GM21390 (cell line): ENCODE measurements at regions not wholly inside any gene's neighbourhood (a gene's known extent, or its start where the extent isn't known, plus 50 kb on each side); places are given as distances from the start of the nearest gene placed in this dataset.

Source experiments
- ATAC-seq: cut with Tn5 transposase; IDR thresholded peaks from one replicate; pipeline ENCODE4 v1.9.1; 2021; ENCODE audit not compliant: unreplicated experiment

DNA sequence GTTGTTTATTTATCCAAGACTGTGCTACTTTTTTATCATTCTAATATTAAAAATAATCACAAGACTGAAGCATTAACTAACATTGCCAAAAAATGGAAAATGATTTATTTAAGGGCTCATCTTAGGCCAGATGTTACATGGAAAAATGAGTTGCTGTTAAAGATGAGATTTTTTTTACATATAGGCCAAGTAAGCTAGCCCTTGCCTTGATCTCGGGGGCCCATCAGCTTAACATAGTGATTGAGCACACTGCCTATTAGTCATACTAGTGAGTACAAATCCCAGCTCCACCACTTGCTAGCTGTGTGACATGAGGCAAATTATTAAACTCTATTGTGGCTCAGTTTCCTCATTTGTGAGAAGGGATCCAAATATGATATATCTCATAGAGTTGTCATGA, 275.9 kb upstream of the SNX7 start:
- ATAC-seq, result no peak

DNA sequence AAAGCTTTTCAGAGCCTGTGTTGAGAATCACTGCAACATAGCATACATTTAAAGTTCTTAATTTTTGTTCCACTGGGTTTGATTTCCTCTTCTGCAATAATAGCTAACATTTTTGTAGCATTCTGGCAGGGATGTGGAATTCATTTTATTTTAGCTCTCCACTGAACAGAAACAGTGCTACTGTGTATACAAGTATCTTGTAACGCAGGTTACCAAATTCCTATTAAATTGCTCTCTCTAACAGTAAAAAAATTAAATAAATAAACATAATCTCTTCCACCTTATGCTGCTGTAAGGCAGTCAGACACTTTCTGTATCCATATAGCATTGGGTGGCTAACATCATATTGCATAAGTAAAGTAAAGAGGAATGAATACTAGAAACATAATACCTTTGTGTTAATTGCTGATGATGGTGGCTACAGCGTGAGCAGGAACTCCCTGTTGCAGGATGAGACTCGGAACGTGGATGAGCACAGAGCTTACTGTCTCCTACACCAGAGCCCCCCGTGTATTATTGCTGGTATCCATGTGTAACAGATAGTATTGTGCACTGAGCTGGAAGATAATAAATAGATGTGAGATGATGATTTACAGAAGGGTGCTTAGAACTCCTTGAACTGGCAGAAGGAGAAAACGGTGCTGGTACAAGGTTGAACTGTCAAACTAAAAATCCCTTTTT, 276.9 kb upstream of the SNX7 start:
- ATAC-seq, result no peak

DNA sequence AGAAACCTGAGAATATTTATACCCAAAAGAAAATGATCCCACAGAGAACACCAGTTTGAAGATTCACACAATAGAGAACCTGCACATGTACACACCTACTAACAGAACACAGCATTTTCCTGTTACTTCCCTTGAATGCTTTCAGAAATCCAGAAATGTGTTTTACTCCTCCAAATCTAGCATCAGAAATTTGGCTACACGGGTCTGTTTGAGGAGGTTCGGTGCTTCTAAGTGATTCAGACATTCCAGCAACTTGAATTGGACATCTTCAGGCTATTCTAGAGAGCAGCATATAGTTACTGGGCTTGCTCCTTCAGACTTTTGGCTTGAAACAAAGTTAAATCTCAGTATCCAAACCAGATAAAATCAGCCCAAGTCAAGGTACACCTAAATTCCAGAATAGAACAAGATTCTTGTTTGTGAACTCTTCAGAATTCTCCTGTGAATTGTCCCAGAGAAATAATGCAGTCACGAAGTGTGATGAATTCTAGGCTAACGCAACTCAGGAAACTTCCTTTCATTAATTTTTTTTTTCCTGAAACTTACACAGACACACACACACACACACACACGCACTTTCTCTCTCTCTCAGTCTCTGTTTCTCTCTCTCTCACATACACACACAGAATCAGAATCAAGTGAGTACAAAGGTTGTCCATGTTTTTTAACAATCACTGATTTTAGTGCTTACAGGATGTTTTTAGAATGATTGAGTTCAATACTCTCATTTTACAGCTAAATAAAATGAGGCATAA, 278.4 kb upstream of the SNX7 start:
- ATAC-seq, result no peak

DNA sequence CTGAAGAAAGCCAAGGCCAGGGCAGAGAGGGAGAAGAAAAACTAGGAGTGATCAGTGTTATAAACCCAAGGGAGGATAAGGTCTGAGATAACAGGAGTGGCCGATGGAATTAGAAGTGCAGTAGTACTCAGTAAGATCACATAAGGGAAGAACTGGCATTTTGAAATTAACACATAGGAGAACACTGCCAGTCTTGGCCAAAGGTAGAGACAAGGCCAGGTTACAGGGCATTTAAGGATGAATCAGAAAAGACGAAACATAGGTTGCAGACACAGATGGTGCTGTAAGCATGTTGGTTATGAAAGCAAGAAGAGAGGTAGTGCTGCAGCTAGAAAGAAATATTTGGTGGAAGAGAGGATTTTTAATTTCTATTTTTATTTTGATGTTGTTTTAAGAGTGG, 278.9 kb upstream of the SNX7 start:
- no peak for ATAC-seq

DNA sequence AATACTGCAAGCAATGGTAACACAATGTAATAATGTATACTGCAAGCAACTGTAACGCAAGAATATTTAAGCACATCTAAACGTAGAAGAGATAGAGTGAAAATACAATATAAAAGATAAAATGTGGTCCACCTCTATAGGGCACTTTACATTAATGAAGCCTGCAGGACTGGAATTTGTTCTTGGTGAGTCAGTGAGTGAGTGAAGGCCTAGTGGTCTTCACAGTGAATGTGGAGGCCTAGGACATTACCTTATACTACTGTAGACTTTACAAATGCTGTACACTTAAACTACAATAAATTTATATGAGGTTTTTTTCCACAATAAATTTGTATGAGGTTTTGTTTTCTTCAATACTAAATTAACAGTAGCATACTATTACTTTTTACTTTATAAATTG, 287.4 kb upstream of the SNX7 start:
- no peak for ATAC-seq

DNA sequence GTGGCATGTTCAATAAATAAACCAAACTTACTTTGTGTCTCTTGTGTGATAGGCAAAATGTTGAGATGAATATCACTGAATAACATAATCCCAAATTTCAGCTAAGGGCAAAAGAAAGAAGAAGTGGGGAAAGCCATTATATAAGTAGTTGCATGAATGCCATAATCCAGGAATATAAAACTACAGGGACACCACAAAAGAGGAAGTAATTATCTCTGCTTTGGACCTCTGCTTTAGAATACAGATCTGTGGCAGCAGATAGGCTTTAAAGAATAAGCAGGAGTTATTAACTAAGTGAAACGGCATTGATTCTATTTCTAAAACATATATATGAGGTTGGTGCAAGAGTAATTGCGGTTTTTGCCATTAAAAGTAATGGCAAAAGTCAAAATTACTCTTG, 288.5 kb upstream of the SNX7 start:
- ATAC-seq, result no peak

DNA sequence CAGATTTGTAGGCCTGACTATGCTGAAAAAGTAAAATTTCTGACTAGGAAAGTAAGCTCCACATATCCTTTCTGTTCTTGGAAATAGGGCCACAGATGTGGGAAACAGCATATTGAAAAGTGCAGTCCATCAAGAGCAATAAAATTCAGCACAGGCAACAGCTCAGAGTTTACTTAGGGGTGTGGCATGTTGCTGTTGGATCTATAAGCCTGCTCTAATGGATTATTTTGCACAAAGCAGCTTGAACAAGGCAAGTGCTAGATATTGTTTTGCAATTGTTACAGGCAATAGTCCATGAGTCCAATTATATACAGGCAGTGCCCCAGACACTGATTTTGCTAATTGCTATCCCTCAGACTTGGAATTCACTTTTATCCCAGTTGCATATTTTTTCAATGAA, 289.8 kb upstream of the SNX7 start:
- no peak for ATAC-seq

DNA sequence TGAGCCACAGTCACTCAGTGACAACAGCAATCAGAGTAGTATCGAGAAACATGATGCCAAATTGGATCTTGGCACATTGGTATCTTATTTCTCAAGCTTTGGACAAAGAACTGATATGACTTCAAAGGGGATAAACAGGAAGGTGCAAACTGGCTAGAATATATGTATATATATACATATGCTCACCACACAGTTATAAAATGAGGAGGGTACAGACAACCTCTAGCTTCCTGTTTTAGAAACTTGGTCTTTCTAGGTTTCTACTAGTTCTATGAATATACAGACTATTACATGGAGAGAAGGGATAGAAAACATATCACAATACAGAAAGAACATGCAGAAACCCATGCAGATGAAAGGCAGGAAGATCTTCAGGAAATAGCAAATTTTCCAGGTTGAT, 292.1 kb upstream of the SNX7 start:
- ATAC-seq, result no peak

DNA sequence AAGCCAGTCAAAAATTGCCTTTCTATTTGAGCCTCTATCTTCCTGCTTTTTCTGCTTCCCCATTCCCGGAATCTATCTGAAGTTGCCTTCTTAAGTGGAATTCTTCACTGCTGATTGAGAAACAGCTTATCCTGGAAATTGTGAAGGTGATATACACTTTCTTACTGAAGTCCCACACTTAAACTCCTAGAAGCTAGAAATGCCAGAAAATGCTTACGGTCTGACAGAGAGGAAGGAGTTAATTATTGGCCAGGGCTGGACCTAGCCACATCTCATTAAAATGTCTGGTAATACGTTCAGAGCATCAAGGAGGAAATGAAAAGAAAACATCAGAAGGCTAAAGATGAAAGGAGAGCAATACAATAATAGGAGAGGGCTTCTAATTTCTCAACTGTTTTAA, 292.5 kb upstream of the SNX7 start:
- ATAC-seq, result no peak

DNA sequence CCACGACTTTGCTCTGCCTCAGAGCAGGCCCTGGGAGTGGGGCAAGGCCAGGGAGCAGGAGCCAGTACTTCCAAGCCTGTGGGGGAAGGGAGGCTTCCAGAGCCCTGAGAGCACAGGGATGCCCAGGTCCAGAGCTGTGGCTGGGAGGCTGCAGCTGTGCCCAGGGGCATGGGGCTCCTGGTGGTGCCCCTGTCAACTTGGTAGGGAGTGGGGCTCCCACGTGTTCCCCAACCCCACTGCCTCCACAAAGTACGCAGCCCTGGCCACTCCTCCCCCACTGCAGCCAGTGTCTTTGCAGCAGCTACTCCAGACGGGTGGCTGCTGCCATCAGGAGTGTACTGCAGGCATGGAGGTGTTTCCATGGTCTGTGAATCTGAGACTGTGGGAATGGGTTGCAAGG, 294.1 kb upstream of the SNX7 start:
- ATAC-seq, result no peak

DNA sequence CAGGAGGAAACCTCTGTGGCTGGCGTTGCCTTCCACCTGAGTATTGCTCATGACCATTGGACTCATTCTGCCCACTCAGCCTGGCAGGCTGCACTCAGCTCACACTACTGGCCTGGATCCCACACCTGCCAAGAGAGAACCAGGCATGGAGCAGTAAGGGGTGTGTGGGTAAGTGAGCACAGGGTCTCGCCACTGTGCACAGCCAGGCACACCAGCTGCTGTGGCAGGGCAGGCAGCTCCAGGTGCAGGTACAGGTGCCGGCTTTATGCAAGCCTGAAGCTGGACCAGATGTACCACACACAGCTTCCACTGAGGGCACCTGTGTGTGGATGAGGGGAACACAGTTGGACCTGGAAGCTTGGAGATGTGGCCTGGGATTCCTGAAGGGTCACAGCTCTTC, 295.2 kb upstream of the SNX7 start:
- no peak for ATAC-seq

DNA sequence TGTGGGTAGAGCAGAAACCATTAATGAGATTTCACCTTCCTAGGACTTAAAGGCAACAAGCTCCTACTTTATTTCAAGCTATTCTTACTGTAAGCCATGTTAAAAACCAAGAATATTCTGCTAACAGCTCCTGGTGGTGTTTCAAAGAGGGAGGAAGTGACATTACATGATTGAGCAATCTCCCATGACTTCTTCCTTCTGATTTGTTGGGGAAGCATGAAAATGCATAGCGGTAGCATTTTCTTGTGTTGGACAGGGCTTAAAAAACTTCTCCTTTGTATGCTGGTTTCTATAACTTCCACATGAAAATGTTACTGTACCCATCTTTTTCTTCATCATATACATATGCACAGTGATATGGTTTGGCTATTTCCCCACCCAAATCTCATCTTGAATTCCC, 297.0 kb upstream of the SNX7 start:
- ATAC-seq, result no peak

DNA sequence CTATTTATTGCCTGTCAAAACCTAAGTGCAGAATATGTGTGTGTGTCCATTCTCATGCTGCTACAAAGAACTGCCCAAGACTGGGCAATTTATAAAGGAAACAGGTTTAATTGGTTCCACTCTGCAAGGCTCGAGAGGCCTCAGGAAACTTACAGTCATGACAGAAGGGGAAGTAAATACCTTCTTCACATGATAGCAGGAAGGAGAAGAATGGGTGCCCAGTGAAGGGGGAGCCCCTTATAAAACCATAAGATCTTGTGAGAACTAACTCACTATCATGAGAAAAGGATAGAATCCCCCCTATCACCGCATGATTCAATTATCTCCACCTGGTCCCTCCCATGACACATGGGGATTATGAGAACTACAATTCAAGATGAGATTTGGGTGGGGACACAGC, 300.7 kb upstream of the SNX7 start:
- no peak for ATAC-seq

DNA sequence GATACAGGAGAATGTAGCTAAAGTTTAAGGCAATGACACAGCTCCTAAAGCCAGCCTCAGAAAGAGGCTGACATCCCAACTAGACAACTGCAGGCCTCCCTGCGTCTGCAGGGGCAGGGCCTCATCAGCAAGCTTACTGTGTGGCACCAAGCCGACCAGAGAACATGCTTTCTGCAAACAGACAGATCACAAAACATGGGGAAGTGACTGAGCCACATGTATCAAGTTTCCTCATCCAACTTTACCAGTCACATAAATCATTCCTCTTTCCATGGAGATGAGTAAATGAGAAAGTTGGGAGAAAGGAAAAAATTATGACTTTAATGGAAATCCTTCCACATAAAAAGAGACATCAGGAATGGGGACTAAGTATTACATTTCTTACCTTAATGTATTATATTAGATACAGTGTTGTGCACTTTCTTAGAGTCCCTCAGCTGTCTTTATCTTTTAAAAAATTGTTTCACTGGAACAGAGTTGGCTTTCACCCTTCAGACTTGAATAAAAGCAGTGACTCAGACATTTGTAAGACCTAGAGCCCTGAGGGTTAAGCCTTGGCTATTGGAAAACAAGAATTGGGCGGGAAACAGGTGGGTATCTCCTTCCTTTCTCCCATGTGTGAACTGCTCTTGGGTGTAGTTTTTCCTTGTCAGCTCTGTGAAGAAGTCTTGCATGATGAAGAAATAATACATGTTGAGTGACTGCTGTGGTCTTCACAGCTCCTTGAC, 305.7 kb upstream of the SNX7 start:
- no peak for ATAC-seq

DNA sequence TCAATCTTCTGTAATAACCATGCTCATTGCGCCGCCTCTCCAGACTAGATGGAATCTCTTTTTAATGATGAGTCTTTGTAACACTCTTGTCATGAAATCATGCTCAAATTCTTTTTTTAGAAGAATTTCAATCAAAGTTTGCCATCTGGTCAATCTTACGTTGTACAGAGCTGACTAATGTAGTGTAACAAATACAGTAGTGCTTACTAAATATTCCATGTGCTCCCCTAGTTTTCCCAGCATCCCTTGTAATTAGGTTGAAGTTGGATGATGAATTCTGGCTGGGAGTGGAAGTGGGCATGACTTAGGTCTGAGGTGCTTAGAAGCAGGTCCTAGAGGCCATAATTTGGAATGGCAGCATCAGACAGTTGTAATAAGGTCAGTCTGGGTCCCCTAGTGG, 309.1 kb upstream of the SNX7 start:
- no peak for ATAC-seq

DNA sequence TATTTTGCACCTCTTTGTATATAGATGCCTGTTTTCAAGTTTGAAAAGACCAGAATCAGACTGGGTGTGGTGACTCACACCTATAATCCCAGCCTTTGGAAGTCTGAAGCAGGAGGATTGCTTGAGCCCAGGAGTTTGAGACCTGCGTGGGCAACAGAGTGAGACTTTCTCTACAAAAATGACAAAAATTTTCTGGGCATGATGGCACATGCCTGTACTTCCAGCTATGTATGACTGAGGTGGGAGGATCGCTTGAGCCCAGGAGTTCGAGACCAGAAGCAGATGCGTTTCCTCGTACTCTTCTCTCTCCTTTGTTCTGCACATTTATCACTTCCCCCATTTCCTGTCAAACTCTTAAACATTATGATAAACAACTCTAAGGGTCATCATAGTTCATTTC, 310.0 kb upstream of the SNX7 start:
- no peak for ATAC-seq

DNA sequence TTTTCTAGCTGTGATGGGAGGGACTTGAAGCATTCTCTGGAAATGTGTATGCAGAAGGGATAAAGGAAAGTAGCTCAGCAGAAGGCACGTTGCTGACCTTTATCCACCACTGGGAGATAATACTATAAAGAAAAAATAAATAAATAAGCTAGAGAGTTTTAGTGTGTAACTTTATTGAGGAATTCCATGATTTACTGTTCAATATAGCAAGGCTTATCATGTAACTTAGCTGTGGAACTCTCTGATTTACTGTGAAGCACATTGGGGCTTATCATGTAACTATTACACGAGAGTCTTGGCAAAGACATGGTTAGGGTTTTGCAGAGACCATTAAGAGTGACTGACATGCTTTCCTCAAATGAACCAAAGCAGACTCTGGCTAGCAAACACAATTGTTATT, 316.1 kb upstream of the SNX7 start:
- ATAC-seq, result no peak

DNA sequence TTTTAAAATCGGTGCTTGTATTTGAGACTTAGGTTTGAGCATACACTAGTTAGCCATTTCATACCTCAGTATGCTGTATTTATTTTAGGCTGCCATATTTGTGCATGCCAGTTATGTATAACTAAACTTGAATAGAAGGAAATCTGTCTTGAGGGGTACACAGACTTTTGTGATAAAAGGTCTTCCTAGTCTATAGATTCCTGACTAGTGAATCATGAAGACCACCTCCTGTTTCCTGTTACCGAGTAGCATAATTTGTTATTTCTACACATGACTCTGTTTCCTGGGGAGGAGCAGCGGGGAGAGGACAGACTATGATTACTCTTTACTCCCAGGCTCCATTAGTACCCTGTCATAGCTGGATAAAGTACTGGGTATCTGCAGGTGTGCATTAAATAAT, 316.8 kb upstream of the SNX7 start:
- ATAC-seq, result no peak

DNA sequence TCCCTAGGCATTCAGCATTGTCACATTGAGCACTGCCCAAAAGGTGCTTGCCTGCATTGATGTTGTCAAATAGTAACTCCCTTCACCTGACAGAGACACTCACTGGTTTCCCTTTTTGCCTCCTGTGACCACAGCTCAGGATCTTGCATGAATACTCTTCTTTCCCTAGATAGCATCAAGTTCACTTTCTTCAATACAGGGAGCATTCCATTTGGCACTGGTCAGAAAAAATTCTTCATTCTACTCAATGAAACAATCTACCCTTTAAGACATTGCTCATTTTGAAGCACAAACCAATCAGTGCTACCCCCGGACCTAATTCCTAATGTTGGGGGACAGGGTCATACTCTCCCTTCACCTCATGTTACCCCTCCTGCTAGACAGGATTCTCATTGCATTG, 319.0 kb upstream of the SNX7 start:
- no peak for ATAC-seq

DNA sequence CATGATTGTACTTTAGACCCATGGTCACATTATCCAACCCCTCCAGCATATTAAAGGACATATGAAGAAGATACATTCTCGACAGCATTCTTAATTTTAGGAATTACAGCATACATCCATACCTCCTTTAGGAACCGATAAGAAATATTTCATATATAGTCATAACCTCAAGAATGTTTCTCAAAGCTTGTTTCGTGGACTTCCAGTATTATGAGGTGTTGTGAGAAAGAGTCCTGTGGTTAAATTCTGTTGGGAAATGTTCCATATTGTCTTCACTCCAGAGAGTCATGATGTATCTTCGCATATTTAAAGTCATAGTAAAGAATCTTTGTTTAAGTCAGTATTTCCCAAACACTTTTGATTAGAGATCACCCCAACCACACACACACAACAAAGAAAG, 321.0 kb upstream of the SNX7 start:
- ATAC-seq, result no peak

DNA sequence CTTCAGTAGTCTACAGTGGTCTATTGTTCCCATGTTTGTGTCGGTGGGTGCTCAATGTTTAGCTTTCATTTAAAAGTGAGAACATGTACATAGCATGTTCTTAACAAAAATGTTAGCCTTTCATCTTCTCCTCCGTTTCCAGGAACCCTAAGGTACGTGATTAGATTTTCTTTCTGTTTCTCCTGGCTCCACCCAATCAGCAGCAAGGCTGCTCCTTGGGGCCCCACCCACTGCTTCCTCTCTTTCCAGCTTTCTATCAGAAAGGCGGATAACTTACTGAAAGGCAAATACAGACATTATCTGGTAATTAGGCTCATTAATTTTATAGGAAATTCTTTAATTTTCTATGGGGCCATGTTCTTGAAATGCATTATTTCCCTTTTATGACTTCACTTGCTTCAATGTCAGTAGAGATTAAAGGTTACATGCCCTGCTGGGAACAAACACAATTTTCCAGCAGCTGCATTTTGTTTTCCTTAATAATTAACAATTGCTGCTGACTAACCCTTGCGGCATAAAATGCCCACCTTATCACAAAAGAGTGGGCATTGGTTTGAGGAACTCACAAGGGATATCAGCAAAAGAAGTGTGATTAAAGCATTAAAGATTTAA, 324.9 kb upstream of the SNX7 start:
- ATAC-seq, result no peak

DNA sequence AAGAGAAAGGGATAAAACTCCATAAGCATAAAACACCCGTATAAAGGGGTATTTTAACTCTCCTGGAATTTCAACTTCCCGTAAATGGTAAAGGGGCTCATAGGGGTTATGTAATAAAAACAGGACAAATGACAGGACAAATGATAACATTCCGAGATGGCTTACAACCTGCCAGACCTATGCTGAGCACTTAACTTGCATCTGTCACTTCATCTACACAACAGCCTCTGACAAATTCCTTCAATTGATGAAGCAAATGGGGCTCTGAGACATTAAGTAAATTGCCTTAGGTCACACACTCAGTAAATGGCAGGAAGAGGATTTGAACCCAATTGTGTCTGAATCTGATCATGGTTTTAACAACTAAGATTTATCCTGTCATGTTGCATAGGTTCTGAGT, 327.6 kb upstream of the SNX7 start:
- ATAC-seq, result no peak
